ENCODE measurements at regions not wholly inside any gene's neighbourhood (a gene's known extent, or its start where the extent isn't known, plus 50 kb on each side); places are given as distances from the start of the nearest gene placed in this dataset.

DNA sequence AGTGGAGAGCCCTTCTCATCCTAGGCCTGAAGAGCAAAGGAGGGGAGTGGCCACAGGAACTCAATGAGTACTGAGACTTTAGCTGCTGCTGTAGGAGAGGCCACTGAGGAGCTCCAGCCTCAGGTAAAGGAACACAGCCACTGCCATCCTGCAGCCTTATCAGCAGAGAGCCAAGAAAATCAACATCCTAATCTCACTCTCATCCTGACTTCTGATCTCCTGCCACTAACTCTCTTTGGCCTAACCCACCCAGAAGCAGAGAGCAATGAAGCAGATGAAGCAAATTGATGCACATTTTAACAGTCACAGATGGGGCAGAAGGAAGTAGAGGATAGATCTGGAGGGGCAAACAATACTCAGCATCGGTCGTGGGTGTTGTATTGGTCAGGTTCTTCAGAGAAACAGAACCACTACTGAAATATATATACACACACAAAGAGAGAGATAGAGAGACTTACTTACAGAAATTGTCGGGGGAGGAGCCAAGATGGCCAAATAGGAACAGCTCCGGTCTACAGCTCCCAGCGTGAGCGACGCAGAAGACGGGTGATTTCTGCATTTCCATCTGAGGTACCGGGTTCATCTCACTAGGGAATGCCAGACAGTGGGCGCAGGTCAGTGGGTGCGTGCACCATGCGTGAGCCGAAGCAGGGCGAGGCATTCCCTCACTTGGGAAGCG, 297.6 kb downstream of the MTERF1 start:
- no peak for TF ChIP-seq EZH2 (IDR thresholded peaks at IDR 0.05; ENCODE audit: insufficient read depth, poor library complexity, severe bottlenecking)
- no peak for TF ChIP-seq EZH2phosphoT487 (IDR thresholded peaks at IDR 0.05; ENCODE audit: insufficient read depth, low read depth)

Measured in GM23248 (cell line).